Neural cell (in vitro differentiated cells): ENCODE measurements at regions not wholly inside any gene's neighbourhood (a gene's known extent, or its start where the extent isn't known, plus 50 kb on each side); places are given as distances from the start of the nearest gene placed in this dataset.

ENCODE experiments used
- H2AFZ ChIP-seq: fragments of 200-600, 300-800 bp; sonication (generic), shearing (Covaris generic); 2 replicates; pipeline ENCODE4 v1.6.0; 2014; ENCODE audit warnings: low read depth, mild to moderate bottlenecking, antibody characterized with exemption, low read length, moderate library complexity
- H3F3A ChIP-seq: fragments of 200-600 bp; shearing (Covaris generic); 2 replicates; pipeline ENCODE4 v1.6.1; 2016; ENCODE audit warnings: mild to moderate bottlenecking, moderate library complexity, mixed read lengths, antibody characterized with exemption, low read length; ENCODE audit not compliant: insufficient read depth, poor library complexity, severe bottlenecking
- H3K27ac ChIP-seq: fragments of 200-600, 300-800 bp; sonication (generic), shearing (Covaris generic); 2 replicates; pipeline ENCODE4 v1.5.1; 2014; ENCODE audit warnings: mild to moderate bottlenecking, low read length, moderate library complexity
- H3K27me3 ChIP-seq: fragments of 300-800, 200-600 bp; sonication (generic), shearing (Covaris generic); 2 replicates; pipeline ENCODE4 v1.6.0; 2014; ENCODE audit warnings: mild to moderate bottlenecking, low read depth, low read length, moderate library complexity; ENCODE audit not compliant: insufficient read depth
- H3K36me3 ChIP-seq: fragments of 300-800, 200-600 bp; sonication (generic), shearing (Covaris generic); 2 replicates; pipeline ENCODE4 v1.5.1; 2014; ENCODE audit warnings: mild to moderate bottlenecking, antibody characterized with exemption, low read length, moderate library complexity; ENCODE audit not compliant: insufficient read depth
- H3K4me2 ChIP-seq: fragments of 300-800, 200-600 bp; sonication (generic), shearing (Covaris generic); 2 replicates; pipeline ENCODE4 v1.6.0; 2014; ENCODE audit warnings: mild to moderate bottlenecking, low read length
- H3K4me3 ChIP-seq: fragments of 300-800, 200-600 bp; sonication (generic), shearing (Covaris generic); 2 replicates; pipeline ENCODE4 v1.5.1; 2014; ENCODE audit warnings: mild to moderate bottlenecking, low read length, moderate library complexity
- H3K79me2 ChIP-seq: fragments of 200-600 bp; shearing (Covaris generic); replicated peaks from 2 replicates; pipeline ENCODE4 v1.6.0; 2014; ENCODE audit warnings: mild to moderate bottlenecking, low read length, moderate library complexity; ENCODE audit not compliant: insufficient read depth
- H3K9ac ChIP-seq: fragments of 300-800, 200-600 bp; sonication (generic), shearing (Covaris generic); 2 replicates; pipeline ENCODE4 v1.6.1; 2016; ENCODE audit warnings: mild to moderate bottlenecking, low read length, mixed read lengths
- H3K9me2 ChIP-seq: fragments of 200-600 bp; shearing (Covaris generic); 2 replicates; pipeline ENCODE4 v1.6.1; 2016; ENCODE audit warnings: mild to moderate bottlenecking, low read length, mixed read lengths; ENCODE audit not compliant: insufficient read depth
- H3K9me3 ChIP-seq: fragments of 200-600, 300-800 bp; sonication (generic), shearing (Covaris generic); 2 replicates; pipeline ENCODE4 v1.6.1; 2016; ENCODE audit warnings: mild to moderate bottlenecking, mixed run types, low read length, moderate library complexity, mixed read lengths
- H4K20me1 ChIP-seq: fragments of 200-600 bp; shearing (Covaris generic); 2 replicates; pipeline ENCODE4 v1.6.1; 2016; ENCODE audit warnings: mild to moderate bottlenecking, mixed run types; ENCODE audit not compliant: insufficient read depth
- EP300 ChIP-seq: fragments of 450-650 bp; conservative IDR thresholded peaks from 2 replicates; pipeline ENCODE4 v1.6.1; 2014; ENCODE audit warnings: antibody characterized with exemption, mild to moderate bottlenecking, moderate library complexity; ENCODE audit not compliant: poor library complexity, severe bottlenecking
- EZH2 ChIP-seq: fragments of 200-600, 300-800 bp; shearing (Covaris generic), sonication (generic); IDR thresholded peaks from 2 replicates; pipeline ENCODE4 v1.6.1; 2014; ENCODE audit warnings: antibody characterized with exemption, low read length, borderline replicate concordance, mild to moderate bottlenecking; ENCODE audit not compliant: insufficient read depth, poor library complexity, severe bottlenecking
- MXI1 ChIP-seq: fragments of 450-650 bp; conservative IDR thresholded peaks from 2 replicates; pipeline ENCODE4 v1.6.1; 2014; ENCODE audit warnings: antibody characterized with exemption, mild to moderate bottlenecking; ENCODE audit not compliant: poor library complexity, severe bottlenecking
- POLR2AphosphoS5 ChIP-seq: IDR thresholded peaks from 2 replicates; pipeline ENCODE4 v1.6.1; 2012
- RAD21 ChIP-seq: fragments of 450-650 bp; conservative IDR thresholded peaks from 2 replicates; pipeline ENCODE4 v1.6.1; 2014; ENCODE audit warnings: antibody characterized with exemption, mild to moderate bottlenecking, moderate library complexity
- SMC3 ChIP-seq: fragments of 450-650 bp; conservative IDR thresholded peaks from 2 replicates; pipeline ENCODE4 v1.6.1; 2014; ENCODE audit warnings: antibody characterized with exemption, mild to moderate bottlenecking, moderate library complexity; ENCODE audit not compliant: poor library complexity
- TAF1 ChIP-seq: IDR thresholded peaks from 2 replicates; pipeline ENCODE4 v1.6.1; 2012; ENCODE audit warnings: low read depth
- TF ChIP-seq, protein P1 (sequence below): IDR thresholded peaks from 2 replicates; pipeline ENCODE4 v1.6.1; 2012; ENCODE audit warnings: borderline replicate concordance
- TF ChIP-seq, protein P2 (sequence below): fragments of 450-650 bp; IDR thresholded peaks from 2 replicates; pipeline ENCODE4 v1.5.1; 2014; ENCODE audit warnings: antibody characterized with exemption, mild to moderate bottlenecking, moderate library complexity; ENCODE audit not compliant: poor library complexity, severe bottlenecking

DNA sequence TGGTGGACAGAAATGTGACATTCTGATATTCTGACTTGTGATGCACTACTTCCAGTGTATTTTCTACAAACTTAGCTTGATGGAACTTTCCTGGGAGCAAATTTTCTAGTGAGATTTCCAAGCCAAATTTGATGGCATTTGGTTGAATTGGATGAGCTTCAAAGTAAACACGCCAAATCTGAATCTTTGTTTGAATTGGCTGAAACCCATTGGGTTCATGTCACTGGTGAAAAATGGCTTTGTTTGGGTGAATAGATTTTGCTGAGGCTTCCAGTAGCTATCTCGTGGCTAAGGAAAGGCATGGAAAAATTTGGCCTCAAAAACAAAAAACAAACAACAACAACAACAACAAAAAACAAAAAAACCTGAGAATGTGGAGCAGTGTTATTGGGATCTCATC lies 271.1 kb upstream of the RPS23 start:
- Histone ChIP-seq H3K36me3 (no peaks in the 10 kb centered on the region), H3K79me2 (no peaks in the 10 kb centered on the region), H3F3A (no peaks in the 10 kb centered on the region), H3K9ac (no peak overlapping the region), H3K4me2 (no peak overlapping the region), H2AFZ (no peak overlapping the region), H3K4me3 (no peak overlapping the region), H3K27ac (no peak overlapping the region), H4K20me1 (no peaks in the 10 kb centered on the region), H3K9me3 (no peaks in the 10 kb centered on the region), H3K27me3 (no peaks in the 10 kb centered on the region), H3K9me2 (no peaks in the 10 kb centered on the region)
- no peak for TF ChIP-seq SMC3
- TF ChIP-seq, protein P1, sequence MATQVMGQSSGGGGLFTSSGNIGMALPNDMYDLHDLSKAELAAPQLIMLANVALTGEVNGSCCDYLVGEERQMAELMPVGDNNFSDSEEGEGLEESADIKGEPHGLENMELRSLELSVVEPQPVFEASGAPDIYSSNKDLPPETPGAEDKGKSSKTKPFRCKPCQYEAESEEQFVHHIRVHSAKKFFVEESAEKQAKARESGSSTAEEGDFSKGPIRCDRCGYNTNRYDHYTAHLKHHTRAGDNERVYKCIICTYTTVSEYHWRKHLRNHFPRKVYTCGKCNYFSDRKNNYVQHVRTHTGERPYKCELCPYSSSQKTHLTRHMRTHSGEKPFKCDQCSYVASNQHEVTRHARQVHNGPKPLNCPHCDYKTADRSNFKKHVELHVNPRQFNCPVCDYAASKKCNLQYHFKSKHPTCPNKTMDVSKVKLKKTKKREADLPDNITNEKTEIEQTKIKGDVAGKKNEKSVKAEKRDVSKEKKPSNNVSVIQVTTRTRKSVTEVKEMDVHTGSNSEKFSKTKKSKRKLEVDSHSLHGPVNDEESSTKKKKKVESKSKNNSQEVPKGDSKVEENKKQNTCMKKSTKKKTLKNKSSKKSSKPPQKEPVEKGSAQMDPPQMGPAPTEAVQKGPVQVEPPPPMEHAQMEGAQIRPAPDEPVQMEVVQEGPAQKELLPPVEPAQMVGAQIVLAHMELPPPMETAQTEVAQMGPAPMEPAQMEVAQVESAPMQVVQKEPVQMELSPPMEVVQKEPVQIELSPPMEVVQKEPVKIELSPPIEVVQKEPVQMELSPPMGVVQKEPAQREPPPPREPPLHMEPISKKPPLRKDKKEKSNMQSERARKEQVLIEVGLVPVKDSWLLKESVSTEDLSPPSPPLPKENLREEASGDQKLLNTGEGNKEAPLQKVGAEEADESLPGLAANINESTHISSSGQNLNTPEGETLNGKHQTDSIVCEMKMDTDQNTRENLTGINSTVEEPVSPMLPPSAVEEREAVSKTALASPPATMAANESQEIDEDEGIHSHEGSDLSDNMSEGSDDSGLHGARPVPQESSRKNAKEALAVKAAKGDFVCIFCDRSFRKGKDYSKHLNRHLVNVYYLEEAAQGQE: no peak
- TF ChIP-seq, protein P2, sequence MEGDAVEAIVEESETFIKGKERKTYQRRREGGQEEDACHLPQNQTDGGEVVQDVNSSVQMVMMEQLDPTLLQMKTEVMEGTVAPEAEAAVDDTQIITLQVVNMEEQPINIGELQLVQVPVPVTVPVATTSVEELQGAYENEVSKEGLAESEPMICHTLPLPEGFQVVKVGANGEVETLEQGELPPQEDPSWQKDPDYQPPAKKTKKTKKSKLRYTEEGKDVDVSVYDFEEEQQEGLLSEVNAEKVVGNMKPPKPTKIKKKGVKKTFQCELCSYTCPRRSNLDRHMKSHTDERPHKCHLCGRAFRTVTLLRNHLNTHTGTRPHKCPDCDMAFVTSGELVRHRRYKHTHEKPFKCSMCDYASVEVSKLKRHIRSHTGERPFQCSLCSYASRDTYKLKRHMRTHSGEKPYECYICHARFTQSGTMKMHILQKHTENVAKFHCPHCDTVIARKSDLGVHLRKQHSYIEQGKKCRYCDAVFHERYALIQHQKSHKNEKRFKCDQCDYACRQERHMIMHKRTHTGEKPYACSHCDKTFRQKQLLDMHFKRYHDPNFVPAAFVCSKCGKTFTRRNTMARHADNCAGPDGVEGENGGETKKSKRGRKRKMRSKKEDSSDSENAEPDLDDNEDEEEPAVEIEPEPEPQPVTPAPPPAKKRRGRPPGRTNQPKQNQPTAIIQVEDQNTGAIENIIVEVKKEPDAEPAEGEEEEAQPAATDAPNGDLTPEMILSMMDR: no peak
- no peak for TF ChIP-seq RAD21
- TF ChIP-seq POLR2AphosphoS5: no peak
- TF ChIP-seq EZH2: no peak
- TF ChIP-seq MXI1: no peak
- TF ChIP-seq EP300: no peak
- TF ChIP-seq TAF1: no peak

DNA sequence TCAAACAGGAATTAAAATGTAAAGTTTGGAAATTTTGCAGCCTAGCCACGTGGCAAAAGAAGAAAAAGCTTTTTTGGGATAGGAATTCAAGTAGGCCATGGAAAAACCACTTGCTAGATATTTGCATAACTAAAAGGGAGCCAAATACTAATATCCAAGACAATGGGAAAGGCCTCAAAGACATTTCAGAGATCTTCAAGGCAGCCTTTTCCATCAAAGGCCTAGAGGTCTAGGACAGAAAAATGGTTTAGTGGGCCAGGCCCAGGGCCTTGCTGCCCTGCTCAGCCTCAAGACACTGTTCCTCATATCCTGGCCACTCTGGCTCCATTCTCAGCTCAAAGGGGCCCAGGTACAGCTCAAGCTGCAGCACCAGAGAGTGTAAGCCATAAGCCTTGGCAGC lies 265.9 kb upstream of the RPS23 start:
- Histone ChIP-seq H3K27ac (no peak overlapping the region), H3K79me2 (no peaks in the 10 kb centered on the region), H3K36me3 (no peaks in the 10 kb centered on the region), H3F3A (no peaks in the 10 kb centered on the region), H4K20me1 (no peaks in the 10 kb centered on the region), H3K9ac (no peak overlapping the region), H3K4me2 (no peak overlapping the region), H3K9me2 (no peaks in the 10 kb centered on the region), H2AFZ (no peak overlapping the region), H3K27me3 (no peaks in the 10 kb centered on the region), H3K9me3 (no peaks in the 10 kb centered on the region), H3K4me3 (no peak overlapping the region)
- TF ChIP-seq MXI1: no peak
- TF ChIP-seq TAF1: no peak
- no peak for TF ChIP-seq RAD21
- TF ChIP-seq EZH2: no peak
- TF ChIP-seq, protein P2: no peak
- TF ChIP-seq EP300: no peak
- TF ChIP-seq POLR2AphosphoS5: no peak
- no peak for TF ChIP-seq SMC3
- TF ChIP-seq, protein P1: no peak
